ENCODE measurements at regions not wholly inside any gene's neighbourhood (a gene's known extent, or its start where the extent isn't known, plus 50 kb on each side); places are given as distances from the start of the nearest gene placed in this dataset.

GRCh38 chr7:109092268-109092667 is 522.6 kb downstream of the DNAJB9 start:
- intact Hi-C loops (cut with micrococcal nuclease; ENCODE audit: unreplicated experiment) (no loop called here), in situ Hi-C loops (cut with HindIII; ENCODE audit: extremely low pct_ligation_motif_present, low pct_unique_long_range_greater_than_20kb) (no loop called here)
- TF ChIP-seq SRY (CRISPR knock-in tag; IDR thresholded peaks at IDR 0.05) (no peak), ZBTB40 (IDR thresholded peaks at IDR 0.05) (no peak), ZBTB40 (CRISPR knock-in tag; IDR thresholded peaks at IDR 0.05) (no peak)
- 2% methylated on average over 1 of the region's 1 CpG for WGBS (ENCODE audit: low lambda C conversion rate)
- Histone ChIP-seq H4K20me1 (ENCODE audit: insufficient read depth, low read length) (no peaks in the 10 kb centered on the region), H3K4me3 (replicated peaks in 1 of 3; ENCODE audit: insufficient read depth in 1 of 3, low read depth in 2 of 3, low read length in 3 of 3) (no peak overlapping the region), H3K9ac (ENCODE audit: insufficient read depth, low read depth, low read length) (no peak overlapping the region), H3K36me3 (replicated peaks in 1 of 2; ENCODE audit: control insufficient read depth in 1 of 2, insufficient read depth in 2 of 2, low read length in 2 of 2) (no peaks in the 10 kb centered on the region), H3K79me2 (ENCODE audit: insufficient read depth, low read length) (no peaks in the 10 kb centered on the region), H3K27ac (ENCODE audit: extremely low read length, insufficient read depth, low read length) (no peak overlapping the region), H3K27me3 (ENCODE audit: control insufficient read depth in 1 of 2, insufficient read depth in 2 of 2, low read length in 2 of 2) (no peaks in the 10 kb centered on the region; a peak in 1 of 5 replicates), H3K4me1 (ENCODE audit: insufficient read depth, low read length) (no peaks in the 10 kb centered on the region), H3K9me3 (ENCODE audit: low read length) (no peaks in the 10 kb centered on the region; the same call in 1 of the 2 replicates), H3K4me2 (ENCODE audit: low read depth, low read length) (no peak overlapping the region), H2AFZ (ENCODE audit: low read length) (no peak overlapping the region)
- BruUV-seq (replicated peaks) = no TSS peak
- ATAC-seq = no peak
- CTCF ChIA-PET (ENCODE audit: low intra/inter-chr PET ratio, low total read pairs) = no interaction called here
- no peak for FAIRE-seq
- POLR2A ChIA-PET = no interaction called here
- DNase-seq (ENCODE audit: low spot score) = no peak
